SK-N-SH (cell line): ENCODE measurements at regions not wholly inside any gene's neighbourhood (a gene's known extent, or its start where the extent isn't known, plus 50 kb on each side); places are given as distances from the start of the nearest gene placed in this dataset.

Experiments
- CTCF ChIA-PET: fragments of 300-600, 350-600 bp; formaldehyde crosslinking; extraction: SDS; loops from one replicate; lab custom pipeline; 2021; lab: Yijun Ruan, JAX
- POLR2A ChIA-PET: fragments of 350-600 bp; sonication (Branson Sonifier 250); formaldehyde crosslinking; extraction: SDS; loops from one replicate; lab custom pipeline; 2020; ENCODE audit warnings: antibody characterized with exemption, inconsistent platforms; lab: Yijun Ruan, JAX
- DNase-seq: peaks from one replicate; pipeline ENCODE4 v3.0.0; 2012
- H2AFZ ChIP-seq: fragments of 200-600 bp; sonication (generic); 2 replicates; pipeline ENCODE4 v1.8.1; 2016; ENCODE audit warnings: antibody characterized with exemption, mild to moderate bottlenecking, low read depth
- H3F3A ChIP-seq: fragments of 200-600 bp; sonication (generic); replicated peaks from 2 replicates; pipeline ENCODE3; 2016; ENCODE audit warnings: antibody characterized with exemption, mild to moderate bottlenecking; ENCODE audit not compliant: insufficient read depth
- H3K27ac ChIP-seq, 2 experiments: fragments of 200-500 bp in 1 of 2; fragments of 200-600 bp in 1 of 2; sonication (Bioruptor generic) in 1 of 2; sonication (generic), shearing (Covaris generic) in 1 of 2; 2 replicates each; pipeline versions ENCODE4 v1.5.1 to v1.6.1; 2014 to 2016; ENCODE audit warnings: low read depth in 2 of 2, inconsistent platforms in 1 of 2, low read length in 1 of 2, mild to moderate bottlenecking in 1 of 2, mixed read lengths in 1 of 2
- H3K27me3 ChIP-seq: fragments of 200-600 bp; sonication (generic), shearing (Covaris generic); 2 replicates; pipeline ENCODE4 v1.6.1; 2016; ENCODE audit warnings: mixed run types; ENCODE audit not compliant: insufficient read depth
- H3K36me3 ChIP-seq, 2 experiments: fragments of 200-500 bp in 1 of 2; fragments of 200-600 bp in 1 of 2; sonication (Bioruptor generic) in 1 of 2; sonication (generic) in 1 of 2; replicated peaks in 1 of 2; 2 replicates each; pipeline versions ENCODE3 to v1.5.1; 2014 to 2016; ENCODE audit warnings: low read length in 1 of 2, mild to moderate bottlenecking in 1 of 2; ENCODE audit not compliant: insufficient read depth in 2 of 2, control insufficient read depth in 1 of 2
- H3K4me1 ChIP-seq, 2 experiments: fragments of 200-500 bp in 1 of 2; fragments of 200-600 bp in 1 of 2; sonication (Bioruptor generic) in 1 of 2; sonication (generic), shearing (Covaris generic) in 1 of 2; 2 replicates each; pipeline versions ENCODE4 v1.5.1 to v1.6.1; 2014 to 2016; ENCODE audit warnings: low read depth in 1 of 2, low read length in 1 of 2, mixed run types in 1 of 2; ENCODE audit not compliant: insufficient read depth in 2 of 2, control insufficient read depth in 1 of 2
- H3K4me2 ChIP-seq: fragments of 200-600 bp; sonication (generic), shearing (Covaris generic); 2 replicates; pipeline ENCODE4 v1.6.1; 2017; ENCODE audit warnings: mixed run types
- H3K4me3 ChIP-seq, 2 experiments: fragments of 200-500 bp in 1 of 2; fragments of 200-600 bp in 1 of 2; sonication (Bioruptor generic) in 1 of 2; sonication (generic), shearing (Covaris generic) in 1 of 2; 2 replicates each; pipeline versions ENCODE4 v1.5.1 to v1.8.1; 2014 to 2016; ENCODE audit warnings: low read depth in 2 of 2, inconsistent platforms in 1 of 2, low read length in 1 of 2, mild to moderate bottlenecking in 1 of 2, mixed read lengths in 1 of 2, moderate library complexity in 1 of 2
- H3K79me2 ChIP-seq: fragments of 200-600 bp; sonication (generic); 2 replicates; pipeline ENCODE4 v1.8.1; 2017; ENCODE audit warnings: mild to moderate bottlenecking; ENCODE audit not compliant: insufficient read depth
- H3K9ac ChIP-seq: fragments of 200-600 bp; sonication (generic); 2 replicates; pipeline ENCODE4 v1.6.1; 2017; ENCODE audit warnings: mixed run types
- H3K9me2 ChIP-seq: fragments of 200-600 bp; sonication (generic); 2 replicates; pipeline ENCODE4 v1.6.1; 2017; ENCODE audit warnings: mixed run types
- H3K9me3 ChIP-seq: fragments of 200-600 bp; sonication (generic); 2 replicates; pipeline ENCODE4 v1.6.1; 2017; ENCODE audit warnings: mixed run types, mild to moderate bottlenecking, moderate library complexity
- H4K20me1 ChIP-seq: fragments of 200-600 bp; sonication (generic); 2 replicates; pipeline ENCODE4 v1.6.1; 2017; ENCODE audit warnings: mild to moderate bottlenecking, mixed run types; ENCODE audit not compliant: insufficient read depth
- CHD2 ChIP-seq: fragments of 150-350 bp; IDR thresholded peaks from 2 replicates; pipeline ENCODE4 v1.6.1; 2018; ENCODE audit warnings: low read length; ENCODE audit not compliant: partially characterized antibody
- FOXM1 ChIP-seq: IDR thresholded peaks from 2 replicates; pipeline ENCODE4 v1.4.0; 2012; ENCODE audit warnings: low read depth, mild to moderate bottlenecking
- IRF3 ChIP-seq: fragments of 150-350 bp; IDR thresholded peaks from 2 replicates; pipeline ENCODE4 v1.6.1; 2016; ENCODE audit warnings: mild to moderate bottlenecking, low read depth, low read length
- MXI1 ChIP-seq: IDR thresholded peaks from 2 replicates; pipeline ENCODE4 v1.6.1; 2012; ENCODE audit warnings: mild to moderate bottlenecking, low read depth, low read length, improper control_type of control experiment
- RAD21 ChIP-seq: IDR thresholded peaks from 2 replicates; pipeline ENCODE4 v1.6.1; 2012; ENCODE audit warnings: mild to moderate bottlenecking, low read length
- REST ChIP-seq: IDR thresholded peaks from 2 replicates; pipeline ENCODE4 v1.6.1; 2012; ENCODE audit warnings: mild to moderate bottlenecking, low read depth, low read length, moderate library complexity
- WGBS: methylation state at CpG from one replicate; pipeline ENCODE4 v1.1.6; 2017; ENCODE audit warnings: low lambda C conversion rate; 5-methylcytosine and 5-hydroxymethylcytosine counted together
- TF ChIP-seq, protein P1 (sequence below): fragments of 200-600 bp; sonication (generic); IDR thresholded peaks from 2 replicates; pipeline ENCODE4 v1.6.1; 2017; ENCODE audit warnings: antibody characterized with exemption, mild to moderate bottlenecking, moderate library complexity
- TF ChIP-seq, protein P2 (sequence below): fragments of 150-350 bp; IDR thresholded peaks from 2 replicates; pipeline ENCODE4 v1.6.1; 2017; ENCODE audit warnings: antibody characterized with exemption, low read length, low read depth, borderline replicate concordance

GRCh38 chr10:21134645-21135022 is 237.5 kb upstream of the NEBL start:
- ChIA-PET POLR2A (no interaction called here), CTCF (no interaction called here)
- no peak overlapping the region for H3K9ac ChIP-seq
- no peaks in the 10 kb centered on the region; a peak in 1 of 4 replicates for H3K4me1 ChIP-seq
- H3K36me3 ChIP-seq, result no peaks in the 10 kb centered on the region
- no peaks in the 10 kb centered on the region for H3K9me2 ChIP-seq
- 69% methylated on average over 7 of the region's 7 CpGs for WGBS
- H3K27me3 ChIP-seq, result no peaks in the 10 kb centered on the region
- no peak overlapping the region for H2AFZ ChIP-seq
- no peaks in the 10 kb centered on the region for H3F3A ChIP-seq
- no peaks in the 10 kb centered on the region for H3K79me2 ChIP-seq
- H3K4me2 ChIP-seq, result no peak overlapping the region
- H3K4me3 ChIP-seq, result no peak overlapping the region
- no peaks in the 10 kb centered on the region for H3K9me3 ChIP-seq
- no peak for TF ChIP-seq MXI1
- TF ChIP-seq FOXM1, result no peak
- TF ChIP-seq IRF3, result no peak
- no peak for TF ChIP-seq REST
- no peak for TF ChIP-seq CHD2
- TF ChIP-seq RAD21, result no peak
- TF ChIP-seq, protein P1, sequence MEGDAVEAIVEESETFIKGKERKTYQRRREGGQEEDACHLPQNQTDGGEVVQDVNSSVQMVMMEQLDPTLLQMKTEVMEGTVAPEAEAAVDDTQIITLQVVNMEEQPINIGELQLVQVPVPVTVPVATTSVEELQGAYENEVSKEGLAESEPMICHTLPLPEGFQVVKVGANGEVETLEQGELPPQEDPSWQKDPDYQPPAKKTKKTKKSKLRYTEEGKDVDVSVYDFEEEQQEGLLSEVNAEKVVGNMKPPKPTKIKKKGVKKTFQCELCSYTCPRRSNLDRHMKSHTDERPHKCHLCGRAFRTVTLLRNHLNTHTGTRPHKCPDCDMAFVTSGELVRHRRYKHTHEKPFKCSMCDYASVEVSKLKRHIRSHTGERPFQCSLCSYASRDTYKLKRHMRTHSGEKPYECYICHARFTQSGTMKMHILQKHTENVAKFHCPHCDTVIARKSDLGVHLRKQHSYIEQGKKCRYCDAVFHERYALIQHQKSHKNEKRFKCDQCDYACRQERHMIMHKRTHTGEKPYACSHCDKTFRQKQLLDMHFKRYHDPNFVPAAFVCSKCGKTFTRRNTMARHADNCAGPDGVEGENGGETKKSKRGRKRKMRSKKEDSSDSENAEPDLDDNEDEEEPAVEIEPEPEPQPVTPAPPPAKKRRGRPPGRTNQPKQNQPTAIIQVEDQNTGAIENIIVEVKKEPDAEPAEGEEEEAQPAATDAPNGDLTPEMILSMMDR, result no peak
- TF ChIP-seq, protein P2, sequence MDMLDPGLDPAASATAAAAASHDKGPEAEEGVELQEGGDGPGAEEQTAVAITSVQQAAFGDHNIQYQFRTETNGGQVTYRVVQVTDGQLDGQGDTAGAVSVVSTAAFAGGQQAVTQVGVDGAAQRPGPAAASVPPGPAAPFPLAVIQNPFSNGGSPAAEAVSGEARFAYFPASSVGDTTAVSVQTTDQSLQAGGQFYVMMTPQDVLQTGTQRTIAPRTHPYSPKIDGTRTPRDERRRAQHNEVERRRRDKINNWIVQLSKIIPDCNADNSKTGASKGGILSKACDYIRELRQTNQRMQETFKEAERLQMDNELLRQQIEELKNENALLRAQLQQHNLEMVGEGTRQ, result no peak
- no peaks in the 10 kb centered on the region for H4K20me1 ChIP-seq
- H3K27ac ChIP-seq, result no peak overlapping the region
- DNase-seq, result no peak
